Neural progenitor cell (in vitro differentiated cells): ENCODE measurements at regions not wholly inside any gene's neighbourhood (a gene's known extent, or its start where the extent isn't known, plus 50 kb on each side); places are given as distances from the start of the nearest gene placed in this dataset.

Experiments used
- DNase-seq: peaks from one replicate; pipeline ENCODE4 v3.0.0-alpha.2; 2016; ENCODE audit warnings: low spot score
- H2AFZ ChIP-seq: fragments of 200-600 bp; sonication (generic); replicated peaks from 2 replicates; pipeline ENCODE4 v1.6.1; 2016; ENCODE audit warnings: antibody characterized with exemption
- H3F3A ChIP-seq: fragments of 200-600 bp; sonication (generic); 2 replicates; pipeline ENCODE4 v1.6.1; 2016; ENCODE audit warnings: antibody characterized with exemption, low read depth
- H3K27ac ChIP-seq: fragments of 200-600 bp; sonication (generic); 2 replicates; pipeline ENCODE4 v1.5.1; 2016; ENCODE audit warnings: mild to moderate bottlenecking
- H3K27me3 ChIP-seq: fragments of 200-600 bp; sonication (generic); 2 replicates; pipeline ENCODE4 v1.6.1; 2016; ENCODE audit warnings: mild to moderate bottlenecking, moderate library complexity
- H3K36me3 ChIP-seq: fragments of 200-600 bp; sonication (generic); 2 replicates; pipeline ENCODE4 v1.5.1; 2016
- H3K4me1 ChIP-seq: fragments of 200-600 bp; sonication (generic); 2 replicates; pipeline ENCODE4 v1.6.1; 2016; ENCODE audit warnings: mixed run types
- H3K4me2 ChIP-seq: fragments of 200-600 bp; sonication (generic); 2 replicates; pipeline ENCODE4 v1.6.1; 2016
- H3K4me3 ChIP-seq: fragments of 200-600 bp; sonication (generic); 2 replicates; pipeline ENCODE4 v1.5.1; 2016
- H3K79me2 ChIP-seq: fragments of 200-600 bp; sonication (generic); 2 replicates; pipeline ENCODE4 v1.6.1; 2016; ENCODE audit warnings: low read depth
- H3K9ac ChIP-seq: fragments of 200-600 bp; sonication (generic); 2 replicates; pipeline ENCODE4 v1.6.1; 2016
- H3K9me3 ChIP-seq: fragments of 200-600 bp; sonication (generic); 2 replicates; pipeline ENCODE4 v1.5.1; 2016; ENCODE audit warnings: low read depth
- H4K20me1 ChIP-seq: fragments of 200-600 bp; sonication (generic); 2 replicates; pipeline ENCODE4 v1.6.1; 2016; ENCODE audit warnings: low read depth
- H3K27ac Mint-ChIP-seq: 3 replicates; pipeline ENCODE4 v1.8.0; 2021; ENCODE audit warnings: mixed read lengths
- H3K27me3 Mint-ChIP-seq: 2 replicates; pipeline ENCODE4 v1.8.0; 2022; ENCODE audit warnings: low read depth, mild to moderate bottlenecking, inconsistent platforms, moderate library complexity, mixed read lengths; ENCODE audit not compliant: insufficient read depth
- H3K36me3 Mint-ChIP-seq: 3 replicates; pipeline ENCODE4 v1.8.0; 2021; ENCODE audit warnings: mixed read lengths
- H3K4me1 Mint-ChIP-seq: 3 replicates; pipeline ENCODE4 v1.8.0; 2021; ENCODE audit warnings: mixed read lengths
- H3K4me3 Mint-ChIP-seq: 3 replicates; pipeline ENCODE4 v1.8.0; 2021; ENCODE audit warnings: mild to moderate bottlenecking, moderate library complexity, mixed read lengths
- H3K9me3 Mint-ChIP-seq: 3 replicates; pipeline ENCODE4 v1.8.0; 2020; ENCODE audit warnings: mixed read lengths
- EZH2 ChIP-seq: fragments of 200-600 bp; sonication (generic); IDR thresholded peaks from 2 replicates; pipeline ENCODE4 v1.6.1; 2017; ENCODE audit warnings: antibody characterized with exemption, mild to moderate bottlenecking, moderate library complexity
- EZH2phosphoT487 ChIP-seq: fragments of 200-600 bp; sonication (generic); IDR thresholded peaks from 2 replicates; pipeline ENCODE4 v1.6.1; 2017; ENCODE audit warnings: antibody characterized with exemption
- TF ChIP-seq, protein P1 (sequence below): fragments of 200-600 bp; sonication (generic); IDR thresholded peaks from 2 replicates; pipeline ENCODE4 v1.5.1; 2017; ENCODE audit warnings: antibody characterized with exemption, mild to moderate bottlenecking

DNA sequence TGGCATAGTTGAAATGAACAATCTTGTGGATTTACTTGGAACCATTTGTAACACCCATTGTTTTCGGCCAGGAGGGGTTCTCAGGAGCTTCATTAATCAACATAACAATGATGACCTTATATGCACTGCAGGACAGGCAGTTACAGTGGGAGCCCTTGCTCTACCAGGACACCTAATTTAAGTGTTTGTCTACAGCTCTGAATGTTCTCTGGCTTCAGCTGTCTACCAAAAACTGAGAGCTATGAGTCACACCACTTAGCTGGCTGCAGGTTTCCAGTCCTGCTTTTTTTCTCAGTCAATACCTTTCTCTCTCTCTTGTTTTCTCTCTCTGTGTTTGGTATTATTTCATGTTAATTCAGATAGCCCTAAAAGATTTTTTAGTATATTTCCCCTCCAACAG, 105.4 kb upstream of the MBNL2 start:
- no peak for TF ChIP-seq EZH2phosphoT487
- TF ChIP-seq EZH2 = no peak
- TF ChIP-seq, protein P1, sequence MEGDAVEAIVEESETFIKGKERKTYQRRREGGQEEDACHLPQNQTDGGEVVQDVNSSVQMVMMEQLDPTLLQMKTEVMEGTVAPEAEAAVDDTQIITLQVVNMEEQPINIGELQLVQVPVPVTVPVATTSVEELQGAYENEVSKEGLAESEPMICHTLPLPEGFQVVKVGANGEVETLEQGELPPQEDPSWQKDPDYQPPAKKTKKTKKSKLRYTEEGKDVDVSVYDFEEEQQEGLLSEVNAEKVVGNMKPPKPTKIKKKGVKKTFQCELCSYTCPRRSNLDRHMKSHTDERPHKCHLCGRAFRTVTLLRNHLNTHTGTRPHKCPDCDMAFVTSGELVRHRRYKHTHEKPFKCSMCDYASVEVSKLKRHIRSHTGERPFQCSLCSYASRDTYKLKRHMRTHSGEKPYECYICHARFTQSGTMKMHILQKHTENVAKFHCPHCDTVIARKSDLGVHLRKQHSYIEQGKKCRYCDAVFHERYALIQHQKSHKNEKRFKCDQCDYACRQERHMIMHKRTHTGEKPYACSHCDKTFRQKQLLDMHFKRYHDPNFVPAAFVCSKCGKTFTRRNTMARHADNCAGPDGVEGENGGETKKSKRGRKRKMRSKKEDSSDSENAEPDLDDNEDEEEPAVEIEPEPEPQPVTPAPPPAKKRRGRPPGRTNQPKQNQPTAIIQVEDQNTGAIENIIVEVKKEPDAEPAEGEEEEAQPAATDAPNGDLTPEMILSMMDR = no peak
- H3F3A ChIP-seq = peaks cover 5% of the 10 kb centered on the region
- DNase-seq = no peak
- no peaks in the 10 kb centered on the region for H3K36me3 Mint-ChIP-seq
- no peak overlapping the region for H3K27ac ChIP-seq
- no peaks in the 10 kb centered on the region for H3K9me3 ChIP-seq
- H3K27ac Mint-ChIP-seq = no peak overlapping the region
- no peak overlapping the region for H3K9ac ChIP-seq
- peaks cover 21% of the 10 kb centered on the region for H3K4me1 ChIP-seq
- peaks cover 6% of the 10 kb centered on the region for H3K9me3 Mint-ChIP-seq
- no peak overlapping the region for H3K4me3 ChIP-seq
- no peaks in the 10 kb centered on the region for H3K36me3 ChIP-seq
- H3K27me3 ChIP-seq = no peaks in the 10 kb centered on the region
- no peak overlapping the region for H3K4me2 ChIP-seq
- no peak overlapping the region for H3K4me3 Mint-ChIP-seq
- H3K79me2 ChIP-seq = no peaks in the 10 kb centered on the region
- H2AFZ ChIP-seq = no peak overlapping the region
- H4K20me1 ChIP-seq = no peaks in the 10 kb centered on the region
- H3K27me3 Mint-ChIP-seq = peaks cover 28% of the 10 kb centered on the region
- peaks cover 60% of the 10 kb centered on the region for H3K4me1 Mint-ChIP-seq

DNA sequence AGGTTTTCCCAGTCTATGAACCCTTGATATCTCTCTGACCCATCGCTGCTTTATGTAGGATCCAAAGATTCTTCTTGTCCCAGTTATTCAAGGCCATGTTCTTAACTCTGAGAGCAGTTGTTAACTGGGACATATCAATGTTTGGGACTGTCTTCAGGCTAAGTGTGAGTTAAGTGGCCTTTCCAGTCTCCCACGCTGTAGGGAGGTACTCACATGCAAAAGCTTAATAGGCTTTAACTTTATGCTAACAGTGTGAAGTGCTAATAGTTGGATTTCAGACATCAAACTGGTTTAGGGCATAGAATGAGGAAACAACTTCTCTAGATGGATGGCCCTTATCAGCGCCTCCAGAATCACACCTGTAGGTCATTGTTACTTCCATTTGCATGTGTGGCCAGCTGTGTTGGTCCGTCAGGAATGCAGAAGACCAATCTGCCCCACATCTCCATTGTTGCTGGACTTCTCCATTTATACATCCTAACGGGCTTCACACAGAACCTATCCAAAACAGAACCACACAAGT, 104.7 kb upstream of the MBNL2 start:
- no peak overlapping the region for H3K27ac ChIP-seq
- no peak overlapping the region for H3K9ac ChIP-seq
- Mint-ChIP-seq H3K27me3 (peaks cover 22% of the 10 kb centered on the region), H3K36me3 (no peaks in the 10 kb centered on the region), H3K4me1 (peaks cover 54% of the 10 kb centered on the region), H3K4me3 (no peak overlapping the region), H3K27ac (no peak overlapping the region), H3K9me3 (peaks cover 6% of the 10 kb centered on the region)
- H4K20me1 ChIP-seq = no peaks in the 10 kb centered on the region
- no peaks in the 10 kb centered on the region for H3K36me3 ChIP-seq
- TF ChIP-seq EZH2phosphoT487 = no peak
- TF ChIP-seq, protein P1 = no peak
- no peak for TF ChIP-seq EZH2
- no peak overlapping the region for H3K4me2 ChIP-seq
- H3K27me3 ChIP-seq = no peaks in the 10 kb centered on the region
- no peaks in the 10 kb centered on the region for H3K9me3 ChIP-seq
- peaks cover 5% of the 10 kb centered on the region for H3F3A ChIP-seq
- H3K4me3 ChIP-seq = no peak overlapping the region
- H3K4me1 ChIP-seq = peaks cover 19% of the 10 kb centered on the region
- H3K79me2 ChIP-seq = no peaks in the 10 kb centered on the region
- no peak for DNase-seq
- no peak overlapping the region for H2AFZ ChIP-seq

- H3K9me3 Mint-ChIP-seq = peaks cover 6% of the 10 kb centered on the region
- Histone ChIP-seq H3K27ac (no peak overlapping the region), H3K27me3 (no peaks in the 10 kb centered on the region), H3K36me3 (no peaks in the 10 kb centered on the region), H3K9ac (no peak overlapping the region), H3K4me1 (peaks cover 11% of the 10 kb centered on the region), H3K9me3 (no peaks in the 10 kb centered on the region), H4K20me1 (no peaks in the 10 kb centered on the region), H3F3A (peaks cover under 1% of the 10 kb centered on the region), H3K79me2 (no peaks in the 10 kb centered on the region), H3K4me2 (no peak overlapping the region), H3K4me3 (no peak overlapping the region), H2AFZ (no peak overlapping the region)
- no peaks in the 10 kb centered on the region for H3K36me3 Mint-ChIP-seq
- peaks cover 37% of the 10 kb centered on the region for H3K4me1 Mint-ChIP-seq
- no peak overlapping the region for H3K27ac Mint-ChIP-seq
- no peak for DNase-seq
- H3K4me3 Mint-ChIP-seq = no peak overlapping the region
- no peak for TF ChIP-seq EZH2
- TF ChIP-seq EZH2phosphoT487 = no peak
- TF ChIP-seq, protein P1 = no peak
- H3K27me3 Mint-ChIP-seq = peaks cover 17% of the 10 kb centered on the region
Observed at GRCh38 chr13:97119943-97120342, 102.2 kb upstream of the MBNL2 start.
